GM18867 (cell line): ENCODE measurements at regions not wholly inside any gene's neighbourhood (a gene's known extent, or its start where the extent isn't known, plus 50 kb on each side); places are given as distances from the start of the nearest gene placed in this dataset.

Experiments
- ATAC-seq: cut with Tn5 transposase; IDR thresholded peaks from one replicate; pipeline ENCODE4 v1.9.1; 2021; ENCODE audit warnings: mild to moderate bottlenecking, moderate library complexity; ENCODE audit not compliant: unreplicated experiment

DNA sequence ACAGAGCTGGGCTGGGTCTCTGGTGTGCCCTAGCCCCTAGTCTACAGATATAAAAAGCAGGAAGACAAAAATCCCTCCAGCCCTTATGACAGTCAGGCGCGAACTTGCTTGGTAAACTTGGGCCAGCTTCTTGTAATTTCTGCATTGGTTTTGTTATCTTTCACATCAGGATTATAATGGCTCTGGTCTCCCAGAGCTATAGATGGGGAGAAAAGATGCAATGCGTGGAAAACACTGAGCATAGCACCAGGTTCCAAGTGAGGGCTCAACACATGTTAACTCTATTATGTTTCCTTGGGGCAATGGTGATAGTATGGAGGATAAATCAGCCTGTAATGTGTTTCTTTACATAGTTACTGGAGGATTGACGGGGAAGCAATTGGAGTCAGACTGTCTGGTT lies 246.8 kb upstream of the KCNG1 start:
- ATAC-seq, result no peak

GRCh38 chr20:51267679-51268078 lies 244.8 kb upstream of the KCNG1 start:
- no peak for ATAC-seq

DNA sequence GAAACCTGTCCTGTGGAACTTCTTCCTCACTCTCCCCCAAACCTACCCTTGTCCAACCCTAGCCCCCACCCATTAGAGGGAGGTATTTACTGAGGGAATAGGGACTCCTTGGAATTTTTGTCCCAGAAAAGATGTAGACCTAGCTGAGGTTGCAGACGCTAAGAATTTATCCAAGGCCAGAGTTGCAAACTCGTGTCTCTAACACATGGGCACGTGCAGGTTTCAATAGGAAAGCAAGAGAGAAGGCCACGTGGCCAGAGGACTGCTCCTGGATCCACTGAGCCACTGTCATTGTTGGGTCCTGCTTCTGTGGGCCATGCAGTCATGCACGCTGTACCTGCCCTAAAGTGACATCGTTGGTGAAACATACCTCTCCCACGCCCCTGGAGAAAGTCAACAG lies 243.4 kb upstream of the KCNG1 start:
- no peak for ATAC-seq

- no peak for ATAC-seq
These were observed 242.5 kb upstream of the KCNG1 start for GRCh38 chr20:51265361-51265760.

- no peak for ATAC-seq
These were observed 239.3 kb upstream of the KCNG1 start for GRCh38 chr20:51262240-51262639.

DNA sequence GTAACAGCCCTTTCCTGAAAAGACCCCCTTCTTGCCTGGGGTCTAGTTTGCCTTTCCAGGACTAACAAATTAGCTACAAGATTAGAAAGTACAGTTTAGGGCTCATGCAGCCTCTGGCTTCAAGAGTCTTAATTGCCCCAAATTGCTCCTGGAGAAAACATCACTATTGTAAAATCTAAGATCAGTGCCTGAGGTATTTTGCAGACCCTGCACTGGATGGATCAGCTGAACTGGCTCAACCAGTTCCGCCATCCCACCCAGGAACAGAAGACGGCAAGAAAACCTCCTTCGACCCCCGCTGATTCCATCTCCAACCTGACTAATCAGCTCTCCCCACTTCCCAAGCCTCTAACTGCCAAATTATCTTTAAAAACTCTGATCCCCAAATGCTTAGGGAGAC lies 236.5 kb upstream of the KCNG1 start:
- no peak for ATAC-seq

- ATAC-seq, result no peak
These were observed 235.8 kb upstream of the KCNG1 start for GRCh38 chr20:51258582-51259165.

- no peak for ATAC-seq
These were observed 232.5 kb upstream of the KCNG1 start for GRCh38 chr20:51255417-51255816.

DNA sequence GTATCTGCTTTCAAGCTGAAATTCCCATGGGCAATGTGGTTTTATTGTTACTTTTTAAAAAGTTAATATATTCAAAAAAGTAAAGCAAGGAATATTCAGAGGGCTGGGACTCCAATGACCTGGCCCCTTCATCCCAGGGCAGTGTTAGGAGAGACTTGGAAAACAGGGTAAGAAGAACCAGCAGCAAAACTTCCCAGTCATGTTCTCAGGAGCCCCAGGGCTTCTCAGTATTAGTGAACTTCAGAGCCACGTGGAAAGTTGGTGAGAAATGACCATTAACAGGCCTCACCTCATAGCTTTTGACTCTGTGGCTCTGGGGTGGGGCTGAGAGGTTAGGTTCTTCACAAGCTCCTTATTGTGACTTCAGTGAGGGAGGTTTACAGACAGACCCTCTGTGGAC lies 230.4 kb upstream of the KCNG1 start:
- ATAC-seq, result no peak

DNA sequence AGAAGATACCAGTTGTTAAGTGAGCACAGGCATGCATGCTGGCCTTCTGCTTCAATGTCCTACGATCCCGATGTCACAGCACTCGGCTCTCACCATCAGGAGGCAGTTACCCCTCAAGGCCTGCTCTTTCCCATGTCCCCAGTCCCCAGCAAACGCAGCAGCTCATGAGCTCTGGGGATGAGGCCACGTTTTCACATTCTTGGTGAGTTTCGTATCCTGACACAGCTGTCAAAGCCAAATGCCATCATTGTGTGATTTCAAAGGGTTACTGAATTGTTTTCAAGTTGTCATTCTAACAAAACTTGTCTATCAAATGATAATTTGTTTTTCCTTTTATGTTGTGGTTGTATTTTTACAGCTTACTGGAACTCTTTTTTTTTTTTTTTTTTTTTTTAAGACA lies 226.9 kb upstream of the KCNG1 start:
- ATAC-seq, result no peak

DNA sequence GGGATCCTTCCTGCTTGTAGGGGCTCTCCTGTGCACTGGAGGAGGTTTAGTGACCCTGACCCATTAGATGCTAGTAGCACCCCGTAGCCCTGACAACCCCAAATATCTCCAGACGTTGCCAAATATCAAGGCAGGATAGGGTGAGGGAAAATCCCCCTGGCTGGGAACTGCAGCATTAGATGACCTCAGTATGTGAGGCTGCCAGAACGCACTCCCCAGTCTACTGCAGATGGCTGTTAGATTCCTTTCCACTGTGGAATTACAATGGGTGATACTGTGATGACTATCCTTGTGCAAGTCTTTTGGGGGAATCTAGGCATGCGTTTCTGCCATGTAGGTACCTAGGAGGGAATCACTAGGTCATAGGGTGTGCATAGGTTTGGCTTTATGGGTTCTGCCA lies 226.3 kb upstream of the KCNG1 start:
- no peak for ATAC-seq

- ATAC-seq, result no peak
These were observed 221.6 kb upstream of the KCNG1 start for GRCh38 chr20:51244466-51244865.

DNA sequence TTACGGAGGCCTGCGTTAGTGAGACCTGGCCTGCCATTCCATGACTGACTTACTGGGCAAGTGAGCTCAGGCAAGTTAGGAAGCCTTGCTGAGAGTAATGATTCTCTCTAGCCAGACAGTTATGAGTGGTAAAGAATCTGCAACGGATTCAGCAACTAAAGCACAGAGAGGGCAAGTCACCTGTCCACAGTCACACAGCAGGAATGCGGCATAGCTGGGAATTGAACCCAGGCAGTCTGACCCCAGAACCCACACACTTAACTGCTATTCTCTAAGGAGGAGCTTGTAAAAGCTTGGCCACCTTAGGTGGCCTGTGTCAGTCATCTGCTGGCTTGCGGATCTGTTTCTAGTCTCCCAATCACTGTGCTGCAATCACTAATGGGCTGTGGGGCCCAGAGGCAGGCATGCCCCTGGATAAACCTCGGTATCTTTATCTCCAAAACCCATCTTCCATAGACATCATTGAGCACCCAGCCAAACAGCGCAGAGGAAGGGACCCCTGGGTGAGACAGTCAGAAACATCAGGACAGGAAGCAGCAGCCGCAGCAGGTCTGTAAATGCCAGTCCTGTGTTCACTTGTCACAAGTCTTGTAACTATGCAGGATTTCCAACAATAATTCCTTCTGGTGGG lies 215.9 kb upstream of the KCNG1 start:
- ATAC-seq, result no peak

DNA sequence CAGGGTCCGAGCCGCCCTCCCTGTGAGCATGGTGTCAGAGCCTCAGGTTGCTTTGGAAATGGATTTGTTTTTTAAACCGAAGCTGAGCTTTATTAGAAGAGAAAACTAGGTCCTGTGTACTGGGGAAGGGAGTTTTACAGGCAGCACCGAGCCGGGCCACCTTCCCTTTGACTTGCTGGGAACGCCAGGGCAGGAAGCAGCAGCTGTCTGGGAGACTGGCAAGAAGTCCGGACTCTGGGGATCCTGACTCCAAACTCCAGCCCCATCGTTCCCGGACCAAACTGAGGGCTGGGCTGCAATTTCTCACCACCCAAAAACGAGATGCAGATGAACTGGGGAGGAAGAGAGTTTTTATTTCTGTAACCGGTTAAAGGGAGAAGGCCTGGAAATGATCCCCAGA lies 214.9 kb upstream of the KCNG1 start:
- no peak for ATAC-seq

DNA sequence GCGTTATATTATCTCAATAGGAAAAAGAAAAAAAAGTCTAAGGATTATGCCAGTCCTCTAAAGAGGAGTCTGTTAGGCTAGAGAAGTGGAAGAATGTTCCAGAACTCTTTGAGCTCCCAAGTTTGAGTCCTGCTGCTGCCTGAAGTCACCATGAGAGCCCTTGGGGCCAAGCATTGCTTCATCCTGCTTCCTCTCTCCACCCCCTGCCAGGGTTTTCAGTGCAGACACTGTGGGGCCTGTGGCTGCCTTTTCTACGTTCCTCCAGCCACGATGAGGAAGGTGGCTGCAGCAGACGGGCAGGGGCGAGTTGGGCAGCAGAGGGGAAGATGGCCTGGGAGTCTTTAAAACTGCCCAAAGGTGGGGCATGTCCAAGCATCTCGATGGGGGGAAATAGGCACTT lies 214.4 kb upstream of the KCNG1 start:
- no peak for ATAC-seq

- ATAC-seq, result no peak
These were observed 213.5 kb upstream of the KCNG1 start for GRCh38 chr20:51236421-51236820.

- no peak for ATAC-seq
These were observed 210.4 kb upstream of the KCNG1 start for GRCh38 chr20:51233345-51233744.

DNA sequence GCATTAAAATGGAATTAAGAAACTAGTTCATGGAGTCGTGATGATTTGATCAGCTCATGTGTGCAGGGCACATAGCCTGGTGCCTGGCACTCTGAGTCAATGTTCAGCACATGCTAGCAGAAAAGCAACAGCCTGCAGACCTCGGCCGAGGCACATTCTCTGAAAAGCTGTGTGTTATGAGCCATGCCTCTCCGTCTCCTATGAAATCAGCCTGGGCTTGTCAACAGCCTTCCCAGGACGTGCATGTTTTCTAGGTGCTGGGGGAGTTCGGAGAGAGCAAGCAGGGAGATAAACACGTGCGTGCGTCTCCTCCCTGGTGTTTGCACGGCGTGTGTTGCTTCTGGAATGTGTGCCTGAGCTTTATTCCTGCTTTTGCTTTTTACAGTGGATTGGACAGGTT lies 207.8 kb upstream of the KCNG1 start:
- no peak for ATAC-seq

DNA sequence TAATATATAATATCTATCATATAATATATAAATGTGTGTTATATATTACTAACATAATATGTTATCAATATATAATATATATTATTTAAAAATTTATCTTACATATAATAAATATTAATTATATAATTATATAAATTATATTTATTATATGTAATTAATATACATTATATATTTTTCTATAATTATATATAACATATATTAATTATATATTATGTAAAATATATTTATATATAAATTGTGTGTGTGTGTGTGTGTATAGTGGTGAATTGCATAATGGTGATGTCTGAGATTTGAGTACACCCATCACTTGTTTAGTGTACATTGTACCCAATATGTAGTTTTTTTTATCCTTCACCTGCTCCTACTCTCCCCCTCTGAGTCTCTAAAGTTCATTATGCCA lies 205.9 kb upstream of the KCNG1 start:
- no peak for ATAC-seq

DNA sequence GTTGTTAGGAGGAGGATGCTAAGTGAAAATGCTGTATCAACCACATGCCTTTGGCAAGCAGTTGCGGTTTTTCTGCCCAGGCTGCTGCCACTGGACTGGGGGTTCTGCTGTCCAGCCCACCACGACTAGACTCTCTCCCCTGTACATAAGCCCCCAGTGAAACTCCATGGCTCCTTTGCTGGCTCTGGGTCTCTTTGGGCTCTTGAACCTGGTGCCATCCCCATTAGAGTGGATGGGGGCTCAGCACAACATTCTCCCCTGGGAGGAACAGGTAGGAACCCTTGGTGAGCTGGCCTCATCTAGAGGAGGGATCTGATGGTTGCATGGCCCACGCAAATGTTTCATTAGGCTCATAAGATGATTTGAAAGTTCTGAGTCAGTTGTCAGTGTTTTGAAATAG lies 204.8 kb upstream of the KCNG1 start:
- ATAC-seq, result no peak

DNA sequence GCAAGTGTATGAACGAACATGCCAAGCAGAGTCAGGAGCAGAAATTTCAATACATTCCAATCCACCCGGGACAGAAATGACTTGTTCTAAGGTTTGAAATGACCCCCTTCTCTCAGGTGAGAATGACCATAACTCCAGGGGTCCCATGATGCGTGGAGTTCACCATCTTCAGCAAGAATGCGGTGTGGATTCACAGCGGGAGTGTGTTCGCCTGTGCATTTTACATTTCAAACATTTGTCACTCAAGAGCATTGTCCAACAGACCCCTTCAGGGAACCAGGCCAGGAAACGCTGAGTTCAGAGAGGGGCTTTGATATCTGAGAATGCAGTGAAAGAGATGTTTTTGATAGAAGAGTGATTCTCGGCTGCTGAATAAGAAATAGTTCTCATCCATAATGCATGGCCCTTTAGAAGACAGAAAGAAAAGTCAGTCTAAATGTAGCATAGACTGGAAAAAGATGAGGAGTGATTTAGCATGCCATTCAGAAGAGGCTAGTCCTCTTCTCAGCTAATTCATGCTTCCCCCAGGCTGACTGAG lies 200.3 kb upstream of the KCNG1 start:
- ATAC-seq, result no peak

GRCh38 chr20:51221791-51222408 lies 199.0 kb upstream of the KCNG1 start:
- no peak for ATAC-seq
